IMR-90 (cell line): ENCODE measurements at regions not wholly inside any gene's neighbourhood (a gene's known extent, or its start where the extent isn't known, plus 50 kb on each side); places are given as distances from the start of the nearest gene placed in this dataset.

Experiments used
- POLR2A ChIP-seq: IDR thresholded peaks from 2 replicates; pipeline ENCODE4 v1.6.1; 2012; ENCODE audit warnings: mild to moderate bottlenecking, low read depth, low read length
- RCOR1 ChIP-seq: IDR thresholded peaks from 2 replicates; pipeline ENCODE4 v1.6.1; 2012; ENCODE audit warnings: mild to moderate bottlenecking, low read length, improper control_type of control experiment; ENCODE audit not compliant: insufficient replicate concordance
- RFX5 ChIP-seq: IDR thresholded peaks from 2 replicates; pipeline ENCODE4 v1.8.0; 2012; ENCODE audit warnings: low read depth, mild to moderate bottlenecking, low read length, moderate library complexity
- TF ChIP-seq, protein P1 (sequence below): conservative IDR thresholded peaks from 2 replicates; pipeline ENCODE4 v1.5.1; 2012; ENCODE audit warnings: mild to moderate bottlenecking, low read depth, low read length, improper control_type of control experiment

DNA sequence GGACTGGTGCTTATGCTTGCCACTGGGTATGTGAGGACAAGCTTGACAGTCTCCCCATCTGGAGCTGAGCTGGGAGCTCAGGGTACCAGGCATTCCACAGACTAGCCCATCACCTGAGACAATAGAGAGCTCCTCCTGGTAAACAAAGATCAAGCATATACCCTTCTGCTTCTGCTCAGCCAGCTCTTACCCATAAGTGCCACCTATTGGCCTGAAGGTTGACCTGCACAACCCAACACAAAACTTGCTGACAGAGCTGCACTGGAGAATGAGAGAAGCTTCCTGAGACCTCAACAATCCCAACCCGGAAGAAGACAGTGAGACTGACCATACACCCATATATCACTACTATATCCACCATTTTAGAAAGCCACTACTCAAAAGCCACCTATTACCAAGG is 1049.2 kb upstream of the INTU start:
- TF ChIP-seq, protein P1, sequence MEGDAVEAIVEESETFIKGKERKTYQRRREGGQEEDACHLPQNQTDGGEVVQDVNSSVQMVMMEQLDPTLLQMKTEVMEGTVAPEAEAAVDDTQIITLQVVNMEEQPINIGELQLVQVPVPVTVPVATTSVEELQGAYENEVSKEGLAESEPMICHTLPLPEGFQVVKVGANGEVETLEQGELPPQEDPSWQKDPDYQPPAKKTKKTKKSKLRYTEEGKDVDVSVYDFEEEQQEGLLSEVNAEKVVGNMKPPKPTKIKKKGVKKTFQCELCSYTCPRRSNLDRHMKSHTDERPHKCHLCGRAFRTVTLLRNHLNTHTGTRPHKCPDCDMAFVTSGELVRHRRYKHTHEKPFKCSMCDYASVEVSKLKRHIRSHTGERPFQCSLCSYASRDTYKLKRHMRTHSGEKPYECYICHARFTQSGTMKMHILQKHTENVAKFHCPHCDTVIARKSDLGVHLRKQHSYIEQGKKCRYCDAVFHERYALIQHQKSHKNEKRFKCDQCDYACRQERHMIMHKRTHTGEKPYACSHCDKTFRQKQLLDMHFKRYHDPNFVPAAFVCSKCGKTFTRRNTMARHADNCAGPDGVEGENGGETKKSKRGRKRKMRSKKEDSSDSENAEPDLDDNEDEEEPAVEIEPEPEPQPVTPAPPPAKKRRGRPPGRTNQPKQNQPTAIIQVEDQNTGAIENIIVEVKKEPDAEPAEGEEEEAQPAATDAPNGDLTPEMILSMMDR: peak; percentile 37
- no peak for TF ChIP-seq POLR2A
- no peak for TF ChIP-seq RCOR1
- no peak for TF ChIP-seq RFX5
